K562 (cell line): ENCODE measurements at regions not wholly inside any gene's neighbourhood (a gene's known extent, or its start where the extent isn't known, plus 50 kb on each side); places are given as distances from the start of the nearest gene placed in this dataset.

Experiments used
- ATAC-seq: fragments of 200-7000 bp; cut with Tn5 transposase; 3 replicates; pipeline ENCODE4 v1.9.1; 2020; ENCODE audit warnings: moderate library complexity
- BruUV-seq: library from RNA; stranded (reverse); fragments of 400-500 nt; replicated peaks from 2 replicates; lab custom pipeline; 2021; lab: Mats Ljungman, UMichigan
- CTCF ChIA-PET: fragments of 300-600 bp; formaldehyde crosslinking; extraction: SDS; loops from one replicate; lab custom pipeline; 2021; ENCODE audit warnings: low intra/inter-chr PET ratio; lab: Yijun Ruan, JAX
- POLR2A ChIA-PET: fragments of 300-600, 350-650 bp; sonication (Branson Sonifier 250); formaldehyde crosslinking; extraction: SDS; loops from one replicate; lab custom pipeline; 2021; ENCODE audit warnings: antibody characterized with exemption, inconsistent platforms; lab: Yijun Ruan, JAX
- DNase-seq, 4 experiments: peaks; one replicate each; pipeline versions ENCODE4 v3.0.0 to v3.0.0-alpha.2; 2011 to 2018; ENCODE audit warnings: low spot score in 3 of 4, mixed read lengths in 3 of 4; ENCODE audit errors: extremely low read depth in 1 of 4
- FAIRE-seq: peaks from 2 replicates; lab custom pipeline; 2011; peaks lifted over from hg19 to GRCh38; lab: Jason Lieb, UNC
- H2AFZ ChIP-seq: 2 replicates; pipeline ENCODE4 v1.6.0; 2011; ENCODE audit warnings: low read depth, low read length, control low read depth, inconsistent platforms
- H3K27ac ChIP-seq: fragments of 200-600 bp; 3 replicates; pipeline ENCODE4 v1.8.0; 2011; ENCODE audit warnings: low read depth, mild to moderate bottlenecking, control low read depth, inconsistent platforms, low read length, moderate library complexity, mixed read lengths; ENCODE audit errors: extremely low read depth
- H3K27me3 ChIP-seq, 2 experiments: fragments of 300-600 bp in 1 of 2; 2 replicates in 1 of 2; 3 replicates in 1 of 2; pipeline versions ENCODE4 v1.6.0 to v1.8.0; 2011; ENCODE audit warnings: inconsistent platforms in 2 of 2, low read length in 2 of 2, mild to moderate bottlenecking in 1 of 2, mixed read lengths in 1 of 2, moderate library complexity in 1 of 2; ENCODE audit not compliant: control insufficient read depth in 2 of 2, insufficient read depth in 2 of 2
- H3K36me3 ChIP-seq: fragments of 300-600 bp; 3 replicates; pipeline ENCODE4 v1.8.0; 2011; ENCODE audit warnings: mild to moderate bottlenecking, low read length, inconsistent platforms; ENCODE audit not compliant: control insufficient read depth, insufficient read depth
- H3K4me1 ChIP-seq, 2 experiments: fragments of 200-600 bp in 1 of 2; replicated peaks in 1 of 2; 2 replicates in 1 of 2; 3 replicates in 1 of 2; pipeline versions ENCODE4 v1.5.1 to v1.8.0; 2011; ENCODE audit warnings: inconsistent platforms in 2 of 2, low read length in 2 of 2, mild to moderate bottlenecking in 1 of 2, mixed read lengths in 1 of 2, moderate library complexity in 1 of 2; ENCODE audit not compliant: control insufficient read depth in 2 of 2, insufficient read depth in 2 of 2
- H3K4me2 ChIP-seq: 2 replicates; pipeline ENCODE4 v1.6.1; 2011; ENCODE audit warnings: low read length, control low read depth, inconsistent platforms, mixed read lengths; ENCODE audit not compliant: insufficient read depth
- H3K4me3 ChIP-seq: fragments of 200-600 bp; sonication (generic), shearing (Covaris generic); 2 replicates; pipeline ENCODE4 v1.5.1; 2016; ENCODE audit warnings: control low read depth, inconsistent platforms
- H3K79me2 ChIP-seq: fragments of 200-600 bp; 3 replicates; pipeline ENCODE4 v1.8.0; 2011; ENCODE audit warnings: low read length, inconsistent platforms; ENCODE audit not compliant: control insufficient read depth, insufficient read depth
- H3K9ac ChIP-seq, 2 experiments: 2 replicates each; pipeline versions ENCODE4 v1.6.0 to v1.6.1; 2011; ENCODE audit warnings: low read depth in 2 of 2, low read length in 2 of 2, control low read depth in 1 of 2, inconsistent platforms in 1 of 2, mild to moderate bottlenecking in 1 of 2, mixed read lengths in 1 of 2; ENCODE audit not compliant: insufficient read depth in 1 of 2
- H3K9me1 ChIP-seq: one replicate; pipeline ENCODE4 v1.6.0; 2011; ENCODE audit warnings: inconsistent platforms, mild to moderate bottlenecking, low read length, moderate library complexity; ENCODE audit not compliant: control insufficient read depth, insufficient read depth
- H3K9me3 ChIP-seq: replicated peaks from 2 replicates; pipeline ENCODE4 v1.5.1; 2011; ENCODE audit warnings: low read depth, low read length, inconsistent platforms; ENCODE audit not compliant: control insufficient read depth, insufficient read depth
- H4K20me1 ChIP-seq: replicated peaks from 2 replicates; pipeline ENCODE4 v1.6.1; 2011; ENCODE audit warnings: low read length, inconsistent platforms, mixed read lengths; ENCODE audit not compliant: control insufficient read depth, insufficient read depth
- EP400 ChIP-seq: fragments of 450-650 bp; IDR thresholded peaks from 2 replicates; pipeline ENCODE4 v1.6.1; 2017; ENCODE audit warnings: antibody characterized with exemption, mild to moderate bottlenecking, moderate library complexity
- GABPA ChIP-seq: fragments of 200-800 bp; sonication (Bioruptor generic); conservative IDR thresholded peaks from 2 replicates; pipeline ENCODE4 v1.6.1; 2016; ENCODE audit warnings: low read depth, missing genetic modification characterization, missing compliant biosample characterization
- GTF2A2 ChIP-seq: IDR thresholded peaks from 2 replicates; pipeline ENCODE4 v1.6.1; 2016; ENCODE audit warnings: mild to moderate bottlenecking, missing genetic modification characterization, missing compliant biosample characterization
- HNRNPLL ChIP-seq: fragments of 200-400 bp; formaldehyde crosslinking; IDR thresholded peaks from 2 replicates; pipeline ENCODE4 v1.6.1; 2017; ENCODE audit warnings: low read length, low read depth, mild to moderate bottlenecking; ENCODE audit not compliant: poor library complexity, severe bottlenecking
- MEF2D ChIP-seq: conservative IDR thresholded peaks from 2 replicates; pipeline ENCODE4 v1.6.1; 2016; ENCODE audit warnings: low read depth, missing genetic modification characterization, missing compliant biosample characterization
- MYC ChIP-seq, 2 experiments: fragments of 250-450 bp in 1 of 2; sonication (Bioruptor Pico) in 1 of 2; IDR thresholded peaks; 2 replicates each; pipeline versions ENCODE4 v1.5.1 to v1.6.1; 2012 to 2021; ENCODE audit warnings: low read depth in 2 of 2, borderline replicate concordance in 1 of 2, improper control_type of control experiment in 1 of 2, low read length in 1 of 2, mild to moderate bottlenecking in 1 of 2, moderate library complexity in 1 of 2
- NR2C1 ChIP-seq, 2 experiments: fragments of 450-650 bp; IDR thresholded peaks; 2 replicates each; pipeline ENCODE4 v1.6.1; 2017; ENCODE audit warnings: mild to moderate bottlenecking in 2 of 2, antibody characterized with exemption in 1 of 2, inconsistent platforms in 1 of 2, missing compliant biosample characterization in 1 of 2, missing genetic modification characterization in 1 of 2
- POLR3A ChIP-seq: IDR thresholded peaks from 2 replicates; pipeline ENCODE4 v1.6.1; 2011; ENCODE audit warnings: borderline replicate concordance, mild to moderate bottlenecking, moderate library complexity; ENCODE audit not compliant: insufficient read length, insufficient read depth; ENCODE audit errors: extremely low read depth
- PYGO2 ChIP-seq: fragments of 450-650 bp; IDR thresholded peaks from 2 replicates; pipeline ENCODE4 v1.6.1; 2016; ENCODE audit warnings: mild to moderate bottlenecking, missing genetic modification characterization, moderate library complexity, missing compliant biosample characterization
- RAD51 ChIP-seq: fragments of 450-650 bp; IDR thresholded peaks from 2 replicates; pipeline ENCODE4 v1.7.1; 2016; ENCODE audit warnings: low read depth, mild to moderate bottlenecking, borderline replicate concordance
- SIRT6 ChIP-seq: IDR thresholded peaks from one replicate; pipeline ENCODE4 v1.6.1; 2012; ENCODE audit warnings: low read depth, mild to moderate bottlenecking, control low read depth, inconsistent platforms, low read length, moderate library complexity
- SREBF1 ChIP-seq: fragments of 150-350 bp; IDR thresholded peaks from 2 replicates; pipeline ENCODE4 v1.6.1; 2014; ENCODE audit warnings: antibody characterized with exemption, low read depth, low read length, borderline replicate concordance
- ZNF408 ChIP-seq: fragments of 250-450 bp; sonication (Bioruptor Pico); IDR thresholded peaks from 2 replicates; pipeline ENCODE4 v1.4.0; 2020; ENCODE audit warnings: low read depth, mild to moderate bottlenecking, moderate library complexity
- ZNF586 ChIP-seq: fragments of 450-650 bp; formaldehyde crosslinking; conservative IDR thresholded peaks from 2 replicates; pipeline ENCODE4 v1.4.0; 2020; ENCODE audit warnings: mild to moderate bottlenecking, moderate library complexity
- ZNF75A ChIP-seq: fragments of 450-650 bp; formaldehyde crosslinking; IDR thresholded peaks from 2 replicates; pipeline ENCODE4 v1.4.0; 2020; ENCODE audit warnings: mild to moderate bottlenecking
- ZSCAN29 ChIP-seq: fragments of 450-650 bp; IDR thresholded peaks from 2 replicates; pipeline ENCODE4 v1.6.1; 2017
- WGBS: fragments of 100-300 bp; shearing (Covaris generic); methylation state at CpG from one replicate; pipeline ENCODE4 v1.1.6; 2016; ENCODE audit warnings: low coverage, mixed read lengths; ENCODE audit not compliant: insufficient coverage; ENCODE audit errors: missing lambda C conversion rate; 5-methylcytosine and 5-hydroxymethylcytosine counted together
- in situ Hi-C: fragments of 300-500 bp; cut with MboI; formaldehyde crosslinking; loops from 4 replicates; pipeline ENCODE4 v1.15.0; 2018; ENCODE audit warnings: inconsistent platforms, mixed read lengths
- intact Hi-C: fragments of 100-400 bp; cut with micrococcal nuclease; formaldehyde crosslinking; loops from 2 replicates; pipeline ENCODE4 v1.14.2; 2022

- Histone ChIP-seq H3K9me3 (no peaks in the 10 kb centered on the region), H3K4me2 (no peak overlapping the region)
- intact Hi-C loops = no loop called here
- no peak for TF ChIP-seq ZNF586
- no peak for TF ChIP-seq HNRNPLL
- TF ChIP-seq, all 486 proteins: peak for 0
- CTCF ChIA-PET = no interaction called here
- Histone ChIP-seq H4K20me1 (no peaks in the 10 kb centered on the region), H3K4me1 (no peaks in the 10 kb centered on the region), H3K79me2 (no peaks in the 10 kb centered on the region), H3K27me3 (no peaks in the 10 kb centered on the region), H3K27ac (no peak overlapping the region), H3K9ac (no peak overlapping the region), H3K36me3 (no peaks in the 10 kb centered on the region), H2AFZ (no peak overlapping the region), H3K9me1 (no peaks in the 10 kb centered on the region), H3K4me3 (no peak overlapping the region)
- FAIRE-seq = no peak
- WGBS = 0% methylated on average over 1 of the region's 1 CpG
- POLR2A ChIA-PET = no interaction called here
- no peak for ATAC-seq
- in situ Hi-C loops = no loop called here
- no peak for DNase-seq
- no TSS peak for BruUV-seq
These were observed 905.1 kb downstream of the GALC start for GRCh38 chr14:87087881-87088280.

DNA sequence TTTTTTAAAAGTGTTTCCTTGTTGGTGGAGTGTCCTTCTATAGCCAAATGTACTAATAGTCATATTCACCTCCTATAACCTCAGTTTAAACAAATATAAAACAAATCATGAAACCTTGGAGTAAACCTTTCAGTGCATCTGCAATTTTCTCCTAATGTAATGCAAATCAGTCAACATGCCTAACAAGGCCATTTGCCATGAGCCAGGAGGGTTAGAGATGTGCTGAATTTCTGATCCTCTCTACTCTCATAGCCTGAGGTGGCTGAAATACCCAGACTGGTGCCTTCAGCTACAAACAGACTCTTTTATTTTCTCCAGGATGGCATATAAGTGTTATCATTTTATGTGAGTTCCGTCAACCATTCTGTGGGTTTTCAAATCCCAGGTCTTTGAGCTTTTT lies 908.1 kb downstream of the GALC start:
- Histone ChIP-seq H3K4me1 (no peaks in the 10 kb centered on the region), H3K27ac (no peak overlapping the region), H3K4me3 (no peak overlapping the region)
- no peak for TF ChIP-seq ZSCAN29
- TF ChIP-seq GABPA (tag) = no peak
- TF ChIP-seq ZNF75A = no peak
- no peak for TF ChIP-seq GTF2A2 (tag)
- TF ChIP-seq SIRT6 = no peak
- TF ChIP-seq RAD51 = no peak
- TF ChIP-seq SREBF1 = no peak
- no peak for TF ChIP-seq ZNF408
- no peak for TF ChIP-seq HNRNPLL
- no peak for TF ChIP-seq MYC (IDR thresholded peaks at IDR 0.05; ENCODE audit: low read depth, low read length)
- TF ChIP-seq MYC (CRISPR knock-in tag; IDR thresholded peaks at IDR 0.05; ENCODE audit: borderline replicate concordance, low read depth) = no peak
- TF ChIP-seq PYGO2 (tag) = no peak
- TF ChIP-seq MEF2D (tag) = no peak
- TF ChIP-seq EP400 = no peak
- TF ChIP-seq NR2C1 (IDR thresholded peaks at IDR 0.05) = no peak
- no peak for TF ChIP-seq NR2C1 (tag; IDR thresholded peaks at IDR 0.05)
- no peak for TF ChIP-seq POLR3A

More for the DNA sequence above, 908.1 kb downstream of the GALC start:
- Histone ChIP-seq H3K27me3 (no peaks in the 10 kb centered on the region), H3K4me2 (no peak overlapping the region), H3K79me2 (no peaks in the 10 kb centered on the region), H3K9me3 (no peaks in the 10 kb centered on the region), H2AFZ (no peak overlapping the region), H3K9ac (no peak overlapping the region), H3K36me3 (no peaks in the 10 kb centered on the region), H4K20me1 (no peaks in the 10 kb centered on the region), H3K9me1 (no peaks in the 10 kb centered on the region)
- ChIA-PET POLR2A (interaction anchor here (0.7 kb wide), 1 partner anchor 12 kb away, joined by 3 read pairs; no protein-coding TSS in a partner anchor), CTCF (no interaction called here)
- 0% methylated on average over 1 of the region's 1 CpG for WGBS
- no peak for DNase-seq
- intact Hi-C loops = no loop called here
- FAIRE-seq = no peak
- ATAC-seq = no peak
- in situ Hi-C loops = no loop called here
- BruUV-seq = no TSS peak
